ACC112 (cell line): ENCODE measurements at regions not wholly inside any gene's neighbourhood (a gene's known extent, or its start where the extent isn't known, plus 50 kb on each side); places are given as distances from the start of the nearest gene placed in this dataset.
A peak's percentile ranks its signal among the peaks of the same experiment; 100 is the strongest.
"Not testable (repeated sequence)": the region's sequence is repeated elsewhere in the genome, so short reads cannot be mapped to it uniquely, and the experiment has no call there.

Source experiments
- H2AFZ ChIP-seq: fragments of 200-600 bp; sonication (generic); one replicate; pipeline ENCODE4 v1.6.0; 2017; ENCODE audit warnings: antibody characterized with exemption, low read length; ENCODE audit not compliant: unreplicated experiment
- H3K27ac ChIP-seq: fragments of 200-600 bp; sonication (generic); 2 replicates; pipeline ENCODE4 v1.5.1; 2014; ENCODE audit warnings: low read depth, mild to moderate bottlenecking, antibody characterized with exemption, low read length, moderate library complexity
- H3K27me3 ChIP-seq: fragments of 200-600 bp; sonication (generic); 2 replicates; pipeline ENCODE4 v1.6.1; 2014; ENCODE audit warnings: mild to moderate bottlenecking, antibody characterized with exemption, low read length, moderate library complexity, mixed read lengths; ENCODE audit not compliant: insufficient read depth
- H3K36me3 ChIP-seq: fragments of 200-600 bp; sonication (generic); 2 replicates; pipeline ENCODE4 v1.6.1; 2016; ENCODE audit warnings: mild to moderate bottlenecking, antibody characterized with exemption, low read length, moderate library complexity, mixed read lengths; ENCODE audit not compliant: insufficient read depth
- H3K4me1 ChIP-seq: fragments of 200-600 bp; sonication (generic); one replicate; pipeline ENCODE4 v1.6.1; 2016; ENCODE audit warnings: low read length, mixed read lengths; ENCODE audit not compliant: insufficient read depth, unreplicated experiment, control insufficient read depth
- H3K4me3 ChIP-seq: fragments of 200-600 bp; sonication (generic); 2 replicates; pipeline ENCODE4 v1.5.1; 2014; ENCODE audit warnings: mild to moderate bottlenecking, low read depth, low read length
- H3K79me2 ChIP-seq: fragments of 200-600 bp; sonication (generic); one replicate; pipeline ENCODE4 v1.6.0; 2016; ENCODE audit warnings: low read length; ENCODE audit not compliant: control insufficient read depth, unreplicated experiment, insufficient read depth

DNA sequence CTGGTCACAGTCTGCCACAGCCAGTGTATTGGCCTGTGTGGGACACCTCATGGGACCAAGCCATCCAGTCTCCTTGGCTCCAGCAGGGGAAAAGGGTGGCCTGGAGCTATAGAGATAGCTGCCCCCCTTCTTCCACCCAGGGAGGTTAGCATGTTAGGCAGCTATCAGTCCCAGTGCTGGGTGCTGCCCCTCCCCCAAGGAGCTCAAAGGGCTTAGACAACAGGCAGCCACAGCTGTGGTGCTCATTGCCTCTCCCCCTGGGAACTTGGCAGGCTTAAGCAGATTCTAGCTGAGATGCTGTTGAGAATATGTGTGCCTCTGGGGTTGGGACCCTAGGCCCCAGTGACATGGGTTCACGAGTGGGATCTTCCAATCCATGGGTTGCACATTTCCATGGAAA is 226.0 kb upstream of the PTGER4 start:
- Histone ChIP-seq H3K27me3 (no peaks in the 10 kb centered on the region), H3K4me1 (no peaks in the 10 kb centered on the region), H3K27ac (no peak overlapping the region), H3K36me3 (no peaks in the 10 kb centered on the region), H3K79me2 (no peaks in the 10 kb centered on the region), H2AFZ (no peak overlapping the region), H3K4me3 (no peak overlapping the region)

DNA sequence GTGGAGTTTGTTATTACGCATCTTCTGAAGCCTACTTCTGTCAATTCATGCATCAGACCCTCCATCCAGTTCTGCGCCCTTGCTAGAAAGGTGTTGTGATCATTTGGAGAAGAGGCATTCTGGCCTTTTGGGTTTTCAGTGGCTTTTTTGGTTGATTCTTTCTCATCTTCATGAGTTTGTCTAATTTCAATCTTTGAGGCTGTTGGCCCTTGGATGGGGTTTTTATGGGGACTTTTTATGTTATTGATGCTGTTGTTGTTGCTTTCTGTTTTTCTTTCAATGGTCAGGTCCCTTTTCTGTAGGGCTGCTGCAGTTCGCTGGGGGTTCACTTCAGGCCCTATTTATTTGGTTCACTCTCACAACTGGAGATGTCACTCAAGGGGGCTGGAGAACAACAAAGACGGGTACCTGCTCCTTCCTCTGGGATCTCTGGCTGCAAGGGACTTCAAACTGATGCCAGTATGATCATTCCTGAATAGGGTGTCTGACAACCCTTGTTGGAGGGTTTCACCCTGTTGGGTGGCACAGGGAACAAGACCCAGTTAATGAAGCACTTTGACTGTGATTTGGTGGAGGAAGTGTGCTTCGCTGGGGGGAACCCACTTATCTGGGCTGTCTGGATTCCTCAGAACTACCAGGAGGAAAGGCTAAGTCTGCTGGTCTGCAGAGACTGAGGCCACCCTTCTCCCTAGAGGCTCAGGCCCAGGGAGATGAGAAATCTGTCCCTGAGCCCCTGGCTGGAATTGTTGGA is 226.7 kb upstream of the PTGER4 start:
- Histone ChIP-seq H3K27ac (no peak overlapping the region), H3K36me3 (no peaks in the 10 kb centered on the region)

DNA sequence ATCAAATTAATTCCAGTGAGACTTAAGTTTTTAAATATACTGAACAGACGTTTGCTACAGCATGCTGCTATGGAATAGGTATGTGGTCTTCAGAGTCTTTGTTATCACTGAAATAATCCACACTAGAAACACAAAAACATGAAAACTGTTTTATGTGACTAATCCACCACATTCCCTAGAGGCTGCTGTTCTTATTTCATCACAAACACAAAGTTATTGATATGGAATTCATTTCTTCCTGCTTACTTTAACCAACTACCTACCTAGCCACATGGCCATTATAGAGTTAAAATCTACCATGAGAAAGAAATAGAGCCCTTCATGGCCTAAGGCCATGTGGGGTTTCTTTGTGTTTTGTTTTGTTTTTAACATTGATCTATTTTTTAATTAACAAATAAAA is 232.3 kb upstream of the PTGER4 start:
- peaks cover 10% of the 10 kb centered on the region; the same call in 1 of the 2 replicates for H3K36me3 ChIP-seq
- no peaks in the 10 kb centered on the region for H3K27me3 ChIP-seq
- H3K4me1 ChIP-seq: peaks cover 9% of the 10 kb centered on the region
- no peaks in the 10 kb centered on the region for H3K79me2 ChIP-seq
- H2AFZ ChIP-seq: no peak overlapping the region
- H3K4me3 ChIP-seq: peak overlapping the region; percentile 6; the same call in 1 of the 2 replicates
- peak overlapping the region; percentile 75 for H3K27ac ChIP-seq

More for the DNA sequence above, 226.7 kb upstream of the PTGER4 start:
- Histone ChIP-seq H2AFZ (no peak overlapping the region), H3K4me1 (no peaks in the 10 kb centered on the region), H3K4me3 (no peak overlapping the region), H3K27me3 (no peaks in the 10 kb centered on the region), H3K79me2 (no peaks in the 10 kb centered on the region)

DNA sequence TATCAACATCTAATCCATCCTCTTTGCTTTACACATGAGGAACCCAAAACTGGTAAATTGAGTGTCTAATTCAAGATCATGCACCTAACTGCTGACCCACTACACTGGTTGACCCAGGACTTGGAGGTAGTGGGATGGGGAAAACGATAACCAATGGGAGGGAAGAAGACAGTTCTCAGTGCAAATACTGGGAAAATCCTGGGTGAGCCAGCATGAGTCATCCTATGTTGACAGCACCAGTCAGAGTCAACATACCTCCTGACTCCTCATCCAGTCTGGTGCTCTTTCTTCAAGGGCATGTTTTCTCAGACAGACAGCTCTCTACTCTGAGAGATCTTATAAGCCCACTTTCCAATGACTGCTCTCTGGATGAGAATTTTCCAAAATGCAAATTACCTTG is 232.8 kb upstream of the PTGER4 start:
- Histone ChIP-seq H3K36me3 (peaks cover 10% of the 10 kb centered on the region; the same call in 1 of the 2 replicates), H3K27ac (peak overlapping the region; percentile 75), H3K79me2 (no peaks in the 10 kb centered on the region), H3K4me1 (peaks cover 9% of the 10 kb centered on the region), H2AFZ (no peak overlapping the region), H3K27me3 (no peaks in the 10 kb centered on the region), H3K4me3 (0 out of 2 replicates have a peak overlapping the region, but pooled peaks have one; percentile 6)

DNA sequence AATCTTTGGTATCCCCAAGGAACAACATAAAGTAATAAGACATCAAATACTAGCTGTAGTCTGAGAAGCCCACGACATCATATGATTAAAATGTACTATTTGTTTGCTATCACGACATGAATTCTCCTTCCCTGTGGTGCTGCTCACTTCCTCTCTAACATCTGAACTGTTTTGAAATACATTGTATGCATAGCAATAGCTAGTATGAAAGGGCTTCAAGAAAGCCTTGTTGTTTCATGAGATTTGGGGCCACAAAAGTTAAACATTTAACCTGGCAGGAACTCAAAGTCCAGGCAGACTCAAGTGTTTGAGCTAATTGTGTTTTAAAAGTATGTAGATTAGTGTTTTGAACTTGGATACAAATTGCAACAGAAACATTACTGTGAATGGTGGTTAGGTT is 237.4 kb upstream of the PTGER4 start:
- Histone ChIP-seq H3K27me3 (no peaks in the 10 kb centered on the region), H3K4me3 (no peak overlapping the region), H3K4me1 (peaks cover 10% of the 10 kb centered on the region), H2AFZ (peak overlapping the region; percentile 29), H3K79me2 (no peaks in the 10 kb centered on the region), H3K27ac (peak overlapping the region; percentile 2; the same call in 1 of the 2 replicates), H3K36me3 (peaks cover 10% of the 10 kb centered on the region; the same call in 1 of the 2 replicates)

DNA sequence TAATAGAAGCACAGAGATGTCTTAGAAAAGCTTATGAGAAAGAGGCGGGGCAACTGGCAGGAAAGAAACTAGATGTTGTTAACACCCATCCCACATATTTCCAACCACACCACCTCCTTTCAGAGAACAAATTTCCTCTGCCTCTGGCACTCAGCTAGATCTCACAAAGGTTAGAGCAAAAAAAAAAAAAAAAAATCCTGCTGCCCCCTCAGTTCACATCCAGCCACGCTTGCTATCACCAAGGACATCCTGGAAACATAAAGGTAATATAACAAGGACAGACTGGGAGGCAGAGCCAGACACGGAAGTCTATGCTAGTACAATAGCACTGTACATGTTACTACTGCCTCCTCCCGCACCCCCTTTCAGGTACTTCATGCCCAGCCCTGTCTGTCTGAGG is 238.0 kb upstream of the PTGER4 start:
- Histone ChIP-seq H3K4me3 (no peak overlapping the region), H2AFZ (no peak overlapping the region), H3K79me2 (no peaks in the 10 kb centered on the region), H3K36me3 (peaks cover 10% of the 10 kb centered on the region; the same call in 1 of the 2 replicates), H3K27ac (no peak overlapping the region), H3K27me3 (no peaks in the 10 kb centered on the region), H3K4me1 (peaks cover 6% of the 10 kb centered on the region)

DNA sequence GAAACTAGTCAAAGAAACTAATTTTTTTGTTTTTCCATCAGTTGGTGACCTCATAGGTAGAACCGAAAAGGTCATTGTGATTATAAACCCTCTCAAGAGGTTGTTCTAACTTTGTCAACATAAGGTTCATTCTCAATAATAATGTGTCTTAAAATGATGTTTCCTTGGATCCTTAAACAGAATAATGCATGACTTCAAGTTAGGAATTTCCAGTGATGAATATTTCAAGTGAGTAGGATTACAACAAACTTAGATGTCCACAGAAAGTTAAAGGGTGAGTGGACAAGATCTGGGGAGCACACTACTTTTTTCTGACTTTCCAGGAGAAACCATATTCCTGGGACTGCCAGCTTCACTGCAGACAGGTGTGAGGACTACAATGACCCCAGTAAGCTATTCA is 239.0 kb upstream of the PTGER4 start:
- H3K4me3 ChIP-seq: no peak overlapping the region
- no peaks in the 10 kb centered on the region for H3K27me3 ChIP-seq
- peaks cover 4% of the 10 kb centered on the region for H3K4me1 ChIP-seq
- no peak overlapping the region for H3K27ac ChIP-seq
- H3K79me2 ChIP-seq: no peaks in the 10 kb centered on the region
- H2AFZ ChIP-seq: no peak overlapping the region
- H3K36me3 ChIP-seq: peaks cover 10% of the 10 kb centered on the region; the same call in 1 of the 2 replicates

DNA sequence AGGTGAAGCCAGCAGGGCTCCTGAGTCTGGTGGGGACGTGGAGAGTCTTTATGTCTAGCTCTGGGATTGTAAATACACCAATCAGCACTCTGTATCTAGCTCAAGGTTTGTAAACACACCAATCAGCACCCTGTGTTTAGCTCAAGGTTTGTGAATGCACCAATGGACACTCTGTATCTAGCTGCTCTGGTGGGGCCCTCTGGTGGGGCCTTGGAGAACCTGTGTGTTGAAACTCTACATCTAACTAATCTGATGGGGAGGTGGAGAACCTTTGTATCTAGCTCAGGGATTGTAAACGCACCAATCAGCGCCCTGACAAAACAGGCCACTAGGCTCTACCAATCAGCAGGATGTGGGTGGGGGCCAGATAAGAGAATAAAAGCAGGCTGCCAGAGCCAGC is 240.6 kb upstream of the PTGER4 start:
- not testable (repeated sequence) for H3K4me3 ChIP-seq, H3K79me2 ChIP-seq, H3K36me3 ChIP-seq, H3K4me1 ChIP-seq, H2AFZ ChIP-seq, H3K27me3 ChIP-seq, H3K27ac ChIP-seq

DNA sequence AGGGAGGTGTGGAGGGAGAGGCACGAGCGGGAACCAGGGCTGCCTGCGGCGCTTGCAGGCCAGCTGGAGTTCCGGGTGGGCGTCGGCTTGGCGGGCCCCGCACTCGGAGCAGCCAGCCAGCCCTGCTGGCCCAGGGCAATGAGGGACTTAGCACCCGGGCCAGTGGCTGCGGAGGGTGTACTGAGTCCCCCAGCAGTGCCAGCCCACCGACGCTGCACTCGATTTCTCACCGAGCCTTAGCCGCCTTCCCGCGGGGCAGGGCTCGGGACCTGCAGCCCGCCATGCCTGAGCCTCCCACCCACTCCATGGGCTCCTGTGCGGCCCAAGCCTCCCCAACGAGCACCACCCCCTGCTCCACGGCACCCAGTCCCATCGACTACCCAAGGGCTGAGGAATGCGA is 241.1 kb upstream of the PTGER4 start:
- H3K4me3 ChIP-seq, H3K27me3 ChIP-seq, H2AFZ ChIP-seq, H3K4me1 ChIP-seq, H3K27ac ChIP-seq, H3K36me3 ChIP-seq, H3K79me2 ChIP-seq: not testable (repeated sequence)

DNA sequence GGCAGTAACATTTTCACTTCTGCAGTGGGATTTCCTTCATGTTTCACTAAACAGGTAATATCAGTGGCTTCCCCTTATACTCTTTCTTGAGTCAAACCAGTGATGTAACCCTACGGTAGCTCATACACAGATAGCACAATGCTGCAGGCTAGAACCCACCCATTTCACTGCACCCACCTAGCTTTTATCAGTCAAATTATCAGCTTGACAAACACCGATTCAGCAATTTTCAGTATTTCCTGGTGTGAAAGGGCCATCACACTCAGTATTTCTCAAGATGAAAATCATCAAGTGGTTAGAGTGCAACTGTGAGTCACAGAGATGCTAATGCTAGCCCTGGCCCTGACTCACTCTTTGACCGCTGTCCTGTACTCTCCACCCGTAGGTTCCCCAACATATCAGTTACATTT is 242.3 kb upstream of the PTGER4 start:
- Histone ChIP-seq H2AFZ (no peak overlapping the region), H3K27ac (peak overlapping the region; percentile 34)

DNA sequence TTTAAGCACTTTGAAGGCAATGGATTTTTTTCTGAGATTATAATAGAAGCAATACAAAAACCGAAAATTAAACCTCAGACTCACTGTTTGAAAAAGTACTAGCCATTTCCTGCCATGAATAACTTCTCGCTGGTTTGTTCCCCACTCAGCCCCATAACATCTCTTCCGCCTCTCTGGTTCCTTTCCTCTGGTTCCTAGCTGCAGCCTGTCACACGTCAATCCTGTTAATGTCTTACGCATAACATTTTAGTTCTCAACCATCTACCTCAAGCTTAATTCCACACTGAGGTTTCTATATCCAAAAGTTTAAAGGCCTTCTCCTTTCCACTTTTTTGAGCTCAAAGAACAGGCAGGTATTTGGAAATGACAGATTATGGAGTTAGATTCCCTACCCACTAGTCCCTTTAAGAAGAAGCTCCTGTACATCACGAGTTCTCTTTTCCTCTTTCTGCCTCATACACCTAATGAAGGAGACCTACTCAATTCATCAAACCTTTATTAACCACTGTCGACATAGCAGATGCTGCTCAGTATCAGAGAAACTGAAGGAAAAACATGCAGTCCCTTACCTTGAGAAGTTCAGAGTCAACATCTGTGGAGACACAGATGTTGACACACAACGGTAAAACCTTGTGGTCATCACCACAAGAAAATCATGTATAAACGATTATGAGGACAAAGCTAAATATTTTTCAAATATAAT is 243.0 kb upstream of the PTGER4 start:
- Histone ChIP-seq H3K27ac (no peak overlapping the region), H3K4me3 (no peak overlapping the region), H3K36me3 (no peaks in the 10 kb centered on the region), H3K27me3 (no peaks in the 10 kb centered on the region), H3K4me1 (peaks cover 4% of the 10 kb centered on the region), H2AFZ (no peak overlapping the region), H3K79me2 (no peaks in the 10 kb centered on the region)

More for the DNA sequence above, 242.3 kb upstream of the PTGER4 start:
- Histone ChIP-seq H3K4me3 (no peak overlapping the region), H3K36me3 (no peaks in the 10 kb centered on the region), H3K27me3 (no peaks in the 10 kb centered on the region), H3K4me1 (peaks cover 4% of the 10 kb centered on the region), H3K79me2 (no peaks in the 10 kb centered on the region)
